HUES64 (cell line): ENCODE measurements at regions not wholly inside any gene's neighbourhood (a gene's known extent, or its start where the extent isn't known, plus 50 kb on each side); places are given as distances from the start of the nearest gene placed in this dataset.

Experiments
- H3K27ac ChIP-seq: 2 replicates; pipeline ENCODE4 v1.7.0; 2013; ENCODE audit warnings: low read depth, low read length, inconsistent platforms
- H3K27me3 ChIP-seq: 2 replicates; pipeline ENCODE4 v1.6.1; 2013; ENCODE audit warnings: mild to moderate bottlenecking, low read length; ENCODE audit not compliant: insufficient read depth
- H3K36me3 ChIP-seq: 2 replicates; pipeline ENCODE4 v1.6.1; 2013; ENCODE audit warnings: mild to moderate bottlenecking, low read length; ENCODE audit not compliant: insufficient read depth
- H3K4me1 ChIP-seq: 2 replicates; pipeline ENCODE4 v1.6.1; 2013; ENCODE audit warnings: mild to moderate bottlenecking, low read length, moderate library complexity; ENCODE audit not compliant: insufficient read depth
- H3K4me3 ChIP-seq: 2 replicates; pipeline ENCODE4 v1.5.1; 2013; ENCODE audit warnings: mild to moderate bottlenecking, low read length, moderate library complexity
- H3K9ac ChIP-seq: 2 replicates; pipeline ENCODE4 v1.6.1; 2013; ENCODE audit warnings: mild to moderate bottlenecking, low read depth, low read length
- H3K9me3 ChIP-seq: 2 replicates; pipeline ENCODE4 v1.6.1; 2013; ENCODE audit warnings: low read depth, low read length; ENCODE audit not compliant: insufficient read depth
- whole genome bisulfite sequencing: fragments of 150-250, 120-280 bp; methylation state at CpG from one replicate; pipeline ENCODE4 v1.1.7; 2013; ENCODE audit warnings: missing lambda C conversion rate; 5-methylcytosine and 5-hydroxymethylcytosine counted together

DNA sequence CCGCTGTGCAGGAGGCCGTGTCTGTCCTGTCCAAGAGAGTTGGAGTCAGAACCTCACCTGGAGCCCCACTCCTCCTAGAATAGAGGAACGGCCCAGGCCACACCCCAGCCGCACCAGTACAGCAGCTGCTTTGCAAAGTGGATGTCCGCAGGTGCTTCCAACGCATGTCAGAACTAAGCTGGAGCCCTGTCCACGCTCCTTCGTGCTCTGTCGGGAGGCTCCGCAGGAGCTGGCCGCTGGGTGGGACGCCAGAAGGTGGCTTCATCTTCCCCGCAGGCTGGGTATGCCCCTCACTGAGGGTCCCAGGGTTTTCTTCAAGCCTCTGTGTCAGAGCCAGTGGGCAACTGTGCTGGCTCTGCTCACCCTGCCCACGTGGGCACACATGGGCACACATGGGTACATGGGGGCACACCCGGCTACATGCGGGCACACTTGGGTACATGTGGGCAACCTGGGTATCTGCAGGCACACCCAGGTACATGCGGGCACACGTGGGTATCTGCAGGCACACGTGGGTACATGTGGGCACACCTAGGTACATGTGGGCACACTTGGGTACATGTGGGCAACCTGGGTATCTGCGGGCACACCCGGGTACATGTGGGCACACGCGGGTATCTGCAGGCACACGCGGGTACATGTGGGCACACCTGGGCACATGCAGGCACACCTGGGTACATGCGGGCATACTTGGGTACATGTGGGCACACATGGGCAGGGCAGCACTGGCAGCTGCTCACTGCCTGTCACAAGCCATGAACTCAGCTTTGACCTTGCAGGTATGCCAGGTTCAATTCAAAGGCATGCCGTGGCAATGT is 67.1 kb upstream of the CTDP1 start:
- no peak overlapping the region for H3K9ac ChIP-seq
- H3K27me3 ChIP-seq: no peaks in the 10 kb centered on the region
- no peak overlapping the region for H3K27ac ChIP-seq
- H3K36me3 ChIP-seq: no peaks in the 10 kb centered on the region
- H3K4me1 ChIP-seq: no peaks in the 10 kb centered on the region
- H3K4me3 ChIP-seq: no peak overlapping the region
- 95% methylated on average over 27 of the region's 27 CpGs for WGBS
- H3K9me3 ChIP-seq: no peaks in the 10 kb centered on the region

- no peaks in the 10 kb centered on the region for H3K4me1 ChIP-seq
- no peak overlapping the region for H3K27ac ChIP-seq
- H3K36me3 ChIP-seq: no peaks in the 10 kb centered on the region
- no peak overlapping the region for H3K9ac ChIP-seq
- no peak overlapping the region for H3K4me3 ChIP-seq
- no peaks in the 10 kb centered on the region for H3K27me3 ChIP-seq
- 85% methylated on average over 33 of the region's 33 CpGs for WGBS
- no peaks in the 10 kb centered on the region for H3K9me3 ChIP-seq
Observed at GRCh38 chr18:79613186-79613931, 66.2 kb upstream of the CTDP1 start.

DNA sequence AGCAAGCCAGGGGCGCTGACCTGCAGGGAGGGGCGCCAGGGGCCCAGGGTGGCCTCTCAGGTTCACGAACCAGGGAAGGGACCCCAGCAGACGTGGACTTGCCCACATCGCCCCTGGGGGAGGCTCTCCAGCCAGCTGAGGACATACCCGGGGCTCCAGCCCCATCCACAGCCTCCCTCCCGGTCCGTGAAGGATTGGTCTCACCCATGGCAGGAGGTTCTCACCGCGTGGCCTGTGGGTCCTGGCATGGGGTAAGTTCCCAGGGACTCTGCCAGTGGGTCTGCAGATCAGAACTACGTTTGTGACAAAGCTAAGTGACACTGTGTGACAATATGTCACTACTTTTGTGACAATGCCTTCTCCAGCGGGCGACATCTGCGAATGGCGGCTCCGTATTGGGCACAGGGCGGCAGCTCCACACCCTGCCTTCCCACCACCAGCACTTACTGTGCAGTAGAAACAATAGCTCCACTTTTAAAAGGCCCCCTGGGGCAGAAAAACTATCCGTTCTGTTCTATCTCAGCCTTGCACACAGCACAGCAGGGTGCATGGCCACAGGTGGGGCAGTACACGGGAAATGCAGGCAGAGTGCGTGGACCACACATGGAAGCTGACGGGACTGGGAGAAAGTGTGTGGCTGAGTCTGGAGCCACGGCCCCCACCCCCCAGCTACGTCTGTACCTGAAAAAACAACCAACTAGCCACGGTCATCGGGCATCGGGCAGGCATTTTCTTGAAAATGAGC is 65.2 kb upstream of the CTDP1 start:
- Histone ChIP-seq H3K4me1 (no peaks in the 10 kb centered on the region), H3K9ac (no peak overlapping the region), H3K4me3 (no peak overlapping the region), H3K27me3 (no peaks in the 10 kb centered on the region), H3K36me3 (no peaks in the 10 kb centered on the region), H3K9me3 (no peaks in the 10 kb centered on the region), H3K27ac (no peak overlapping the region)
- 93% methylated on average over 26 of the region's 26 CpGs for WGBS

- no peak overlapping the region for H3K9ac ChIP-seq
- H3K9me3 ChIP-seq: peaks cover 4% of the 10 kb centered on the region; the same call in 1 of the 2 replicates
- WGBS: 93% methylated on average over 18 of the region's 18 CpGs
- H3K4me1 ChIP-seq: no peaks in the 10 kb centered on the region
- H3K4me3 ChIP-seq: no peak overlapping the region
- no peak overlapping the region for H3K27ac ChIP-seq
- H3K36me3 ChIP-seq: no peaks in the 10 kb centered on the region
- no peaks in the 10 kb centered on the region for H3K27me3 ChIP-seq
Observed at GRCh38 chr18:79615091-79615490, 64.5 kb upstream of the CTDP1 start.

- Histone ChIP-seq H3K4me3 (no peak overlapping the region), H3K9me3 (peaks cover 4% of the 10 kb centered on the region; the same call in 1 of the 2 replicates), H3K27me3 (no peaks in the 10 kb centered on the region), H3K4me1 (no peaks in the 10 kb centered on the region), H3K27ac (no peak overlapping the region), H3K9ac (no peak overlapping the region), H3K36me3 (no peaks in the 10 kb centered on the region)
- WGBS: 88% methylated on average over 6 of the region's 7 CpGs
Observed at GRCh38 chr18:79615586-79615985, 64.0 kb upstream of the CTDP1 start.

DNA sequence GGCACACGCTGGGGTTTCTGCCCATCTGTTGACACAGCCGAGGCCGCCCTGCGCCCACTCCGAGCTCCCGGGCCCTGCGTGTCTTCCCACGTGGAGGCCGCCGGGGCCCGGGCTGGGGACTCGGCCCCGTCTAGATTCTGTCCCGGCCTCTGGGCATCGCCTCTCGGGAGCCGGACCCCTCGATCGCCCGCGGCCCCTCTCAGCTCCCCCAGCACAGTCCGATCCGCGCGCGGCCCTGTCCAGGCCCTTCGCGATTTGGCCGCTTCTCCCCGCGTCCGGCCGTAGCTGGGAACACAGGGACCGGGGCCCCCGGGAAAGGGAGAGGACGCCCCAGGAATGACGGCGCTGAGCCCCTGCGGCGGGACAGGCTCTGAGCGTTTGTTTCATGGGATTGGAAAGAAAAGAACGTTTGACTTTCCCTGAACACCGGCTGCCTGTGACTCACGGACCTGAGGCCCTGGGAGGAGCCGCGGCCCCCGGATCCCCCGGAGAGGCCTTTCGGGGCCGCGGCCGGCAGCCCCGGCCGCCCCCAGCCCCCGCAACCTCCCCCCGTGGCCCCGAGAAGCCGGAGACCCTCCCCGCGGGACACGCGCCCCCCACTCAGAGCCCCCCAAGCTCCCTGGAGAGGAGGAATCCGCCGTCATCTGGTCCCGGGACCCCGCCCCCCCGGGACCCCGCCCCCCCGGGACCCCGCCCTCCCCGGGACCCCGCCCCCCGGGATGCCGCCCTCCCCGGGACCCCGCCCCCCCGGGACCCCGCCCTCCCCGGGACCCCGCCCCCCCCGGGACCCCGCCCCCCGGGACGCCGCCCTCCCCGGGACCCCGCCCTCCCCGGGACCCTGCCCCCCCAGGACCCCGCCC is 62.7 kb upstream of the CTDP1 start:
- 65% methylated on average over 60 of the region's 89 CpGs for WGBS
- Histone ChIP-seq H3K27ac (no peak overlapping the region), H3K9me3 (peaks cover 4% of the 10 kb centered on the region; the same call in 1 of the 2 replicates), H3K4me3 (peak overlapping the region; percentile 36), H3K27me3 (no peaks in the 10 kb centered on the region), H3K4me1 (no peaks in the 10 kb centered on the region), H3K9ac (no peak overlapping the region), H3K36me3 (no peaks in the 10 kb centered on the region)

- 93% methylated on average over 78 of the region's 79 CpGs for WGBS
- no peak overlapping the region for H3K27ac ChIP-seq
- no peaks in the 10 kb centered on the region for H3K36me3 ChIP-seq
- H3K4me1 ChIP-seq: peaks cover 5% of the 10 kb centered on the region; the same call in 1 of the 2 replicates
- H3K9me3 ChIP-seq: peaks cover 4% of the 10 kb centered on the region; the same call in 1 of the 2 replicates
- H3K9ac ChIP-seq: no peak overlapping the region
- H3K4me3 ChIP-seq: no peak overlapping the region
- no peaks in the 10 kb centered on the region for H3K27me3 ChIP-seq
Observed at GRCh38 chr18:79617511-79618500, 61.8 kb upstream of the CTDP1 start.

GRCh38 chr18:79620576-79621165 is 58.9 kb upstream of the CTDP1 start:
- WGBS: 88% methylated on average over 20 of the region's 20 CpGs
- Histone ChIP-seq H3K4me3 (no peak overlapping the region), H3K36me3 (no peaks in the 10 kb centered on the region)

DNA sequence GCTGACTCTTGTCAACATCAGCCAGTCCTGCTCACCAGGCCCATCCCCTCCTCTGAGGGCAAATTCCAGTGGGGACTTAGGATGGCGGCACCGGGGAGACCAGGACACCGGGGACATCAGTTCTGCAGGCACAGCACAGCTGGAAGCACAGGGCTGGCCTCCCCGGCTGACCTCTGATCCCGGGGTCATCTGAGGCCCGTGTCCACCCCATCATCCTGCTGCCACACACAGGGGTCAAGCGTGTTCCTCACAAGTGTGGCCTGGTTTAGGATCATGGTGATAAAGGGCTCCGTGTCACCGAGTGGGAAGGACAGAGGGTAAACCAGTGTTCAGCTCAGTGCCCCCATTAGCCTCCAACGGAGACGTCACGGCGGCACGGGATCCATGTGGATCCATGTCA is 58.1 kb upstream of the CTDP1 start:
- H3K9ac ChIP-seq: no peak overlapping the region
- peaks cover 4% of the 10 kb centered on the region; the same call in 1 of the 2 replicates for H3K9me3 ChIP-seq
- H3K27me3 ChIP-seq: no peaks in the 10 kb centered on the region
- H3K36me3 ChIP-seq: no peaks in the 10 kb centered on the region
- no peak overlapping the region for H3K27ac ChIP-seq
- WGBS: 88% methylated on average over 14 of the region's 14 CpGs
- H3K4me3 ChIP-seq: no peak overlapping the region
- H3K4me1 ChIP-seq: peaks cover 5% of the 10 kb centered on the region; the same call in 1 of the 2 replicates

More at GRCh38 chr18:79620576-79621165, 58.9 kb upstream of the CTDP1 start:
- H3K4me1 ChIP-seq: peaks cover 5% of the 10 kb centered on the region; the same call in 1 of the 2 replicates
- no peak overlapping the region for H3K27ac ChIP-seq
- H3K9ac ChIP-seq: no peak overlapping the region
- H3K9me3 ChIP-seq: peaks cover 4% of the 10 kb centered on the region; the same call in 1 of the 2 replicates
- H3K27me3 ChIP-seq: no peaks in the 10 kb centered on the region
